SIG-M5 treated with dmso at 0.1 percent for 504 hours (cell line): ENCODE measurements at regions not wholly inside any gene's neighbourhood (a gene's known extent, or its start where the extent isn't known, plus 50 kb on each side); places are given as distances from the start of the nearest gene placed in this dataset.

Source experiments
- DNase-seq: peaks from one replicate; lab custom pipeline; 2025; ENCODE audit not compliant: unreplicated experiment; lab: John Stamatoyannopoulos, UW

DNA sequence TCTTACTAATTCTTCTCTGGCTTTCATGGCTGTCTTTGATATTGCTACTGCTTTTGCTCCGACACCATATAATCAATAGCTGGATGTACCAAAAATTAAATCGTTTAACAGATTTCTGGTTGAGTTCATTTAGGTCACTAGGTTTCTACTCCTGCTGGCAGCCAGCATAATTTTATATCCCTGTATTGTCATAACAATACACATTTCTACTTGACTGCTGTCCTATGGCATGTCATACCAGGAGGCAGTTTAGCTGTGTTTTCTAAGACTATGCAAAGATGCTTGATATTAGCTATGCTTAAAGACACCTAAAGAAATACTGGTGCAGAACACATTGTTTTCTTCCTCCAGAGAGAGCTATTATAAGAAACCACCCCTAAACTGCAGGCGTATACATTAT is 337.2 kb upstream of the CDH6 start:
- no peak for DNase-seq

DNA sequence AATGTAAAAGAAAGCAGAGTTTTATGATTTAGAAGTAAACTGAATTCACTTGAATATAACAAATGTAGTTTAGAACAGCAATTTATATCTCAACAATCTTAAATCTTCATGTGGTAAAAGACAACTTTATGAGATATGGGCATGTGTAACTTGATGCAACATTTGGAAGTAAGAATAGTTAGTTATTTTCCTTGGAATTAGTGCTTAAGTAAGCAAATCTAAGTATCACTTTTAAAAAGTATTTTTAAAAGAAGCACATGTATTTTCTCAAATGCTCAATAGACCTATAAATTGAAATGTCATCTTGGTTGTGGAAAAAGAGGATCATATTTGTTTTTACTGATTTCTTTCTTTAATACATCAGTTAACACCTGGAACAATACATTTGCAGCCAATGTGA is 340.3 kb upstream of the CDH6 start:
- no peak for DNase-seq

DNA sequence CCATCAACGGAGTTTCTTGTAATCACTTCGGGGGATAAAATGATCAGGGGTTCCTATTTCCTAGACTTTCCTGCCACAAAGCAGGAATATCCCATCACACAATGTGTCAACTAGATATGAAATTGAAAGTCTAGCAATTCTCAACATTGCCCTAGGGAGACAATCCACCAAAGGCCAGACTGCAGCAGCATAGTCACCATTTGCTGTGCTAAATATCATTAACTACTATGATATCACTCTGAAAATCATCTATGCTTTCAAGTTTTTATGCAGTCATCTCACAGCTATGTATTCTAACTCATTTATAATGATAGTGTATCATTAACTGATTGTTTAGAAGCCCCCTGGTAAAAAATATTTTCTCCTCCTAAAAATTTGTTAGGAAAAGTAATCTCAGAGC is 342.6 kb upstream of the CDH6 start:
- DNase-seq = no peak

DNA sequence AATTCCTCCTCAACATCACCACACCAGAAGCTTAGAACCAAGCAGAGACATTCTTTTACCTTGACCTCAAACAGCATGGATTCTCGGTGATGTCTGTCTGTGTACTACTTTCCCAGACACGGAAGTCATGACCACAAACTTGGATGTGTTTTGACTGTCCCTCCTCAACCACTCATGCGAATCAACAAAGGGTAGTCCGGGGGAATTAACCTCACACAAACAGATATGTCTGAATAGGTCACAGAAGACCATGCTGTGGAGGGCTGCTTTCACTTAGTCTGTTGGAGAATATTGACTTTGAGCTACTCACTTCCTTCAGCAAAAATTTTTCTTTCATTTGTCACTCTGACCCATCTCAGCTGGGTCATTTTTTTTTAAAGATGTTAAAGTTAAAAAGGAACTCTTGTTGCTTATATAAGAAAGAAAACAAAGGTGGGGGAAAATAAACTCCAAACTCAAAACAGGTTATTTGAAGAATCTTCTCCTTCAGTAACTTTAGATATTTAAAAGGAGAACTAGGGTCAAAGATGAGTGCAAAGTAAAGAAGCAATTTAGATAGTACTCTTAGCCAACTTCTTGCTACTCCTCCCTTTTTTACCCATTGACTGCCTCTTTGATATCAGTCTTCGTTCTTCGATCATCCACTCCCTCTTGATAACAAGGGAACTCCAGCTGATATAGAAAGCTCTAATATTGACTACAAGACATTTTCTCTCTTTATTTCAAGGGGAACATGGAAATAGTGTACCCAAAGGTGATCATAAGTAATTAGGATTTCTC is 343.4 kb upstream of the CDH6 start:
- DNase-seq = no peak

DNA sequence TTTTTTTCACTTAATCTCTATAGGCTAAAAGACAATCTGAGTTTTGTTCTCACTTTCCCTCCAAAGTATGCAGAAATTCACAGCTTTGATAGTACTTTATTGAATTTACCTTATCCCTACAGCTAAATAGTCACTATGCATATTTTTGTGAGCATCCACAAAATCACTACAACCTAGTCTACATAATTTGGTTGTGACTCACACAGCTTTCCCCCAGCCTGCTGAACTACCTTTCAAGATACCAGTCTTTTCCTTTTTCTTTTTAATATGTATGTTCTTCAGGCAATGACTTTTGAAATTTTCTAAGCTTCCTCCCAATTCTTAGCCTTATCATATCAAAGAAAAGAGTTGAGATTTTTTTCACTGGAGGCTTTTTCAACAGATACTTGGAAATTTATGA is 347.3 kb upstream of the CDH6 start:
- DNase-seq = no peak

DNA sequence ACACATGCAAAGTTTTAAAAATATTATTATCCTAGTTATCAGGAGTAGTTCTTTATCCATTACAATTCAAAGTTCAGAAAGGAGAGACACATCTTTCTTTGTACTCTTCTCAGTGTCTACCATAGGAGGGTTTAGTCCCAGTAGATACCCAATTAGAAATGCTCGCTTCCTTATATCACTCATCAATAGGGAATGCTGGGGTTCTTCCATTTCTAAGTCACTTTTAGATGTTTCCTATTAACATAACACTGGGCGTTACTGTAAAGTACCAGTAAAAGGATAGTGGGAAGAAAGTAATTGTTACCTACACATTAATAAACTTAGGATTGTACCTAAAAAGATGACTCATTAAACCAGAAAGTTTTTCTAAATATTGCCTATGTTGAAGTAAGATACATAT is 348.3 kb upstream of the CDH6 start:
- no peak for DNase-seq

DNA sequence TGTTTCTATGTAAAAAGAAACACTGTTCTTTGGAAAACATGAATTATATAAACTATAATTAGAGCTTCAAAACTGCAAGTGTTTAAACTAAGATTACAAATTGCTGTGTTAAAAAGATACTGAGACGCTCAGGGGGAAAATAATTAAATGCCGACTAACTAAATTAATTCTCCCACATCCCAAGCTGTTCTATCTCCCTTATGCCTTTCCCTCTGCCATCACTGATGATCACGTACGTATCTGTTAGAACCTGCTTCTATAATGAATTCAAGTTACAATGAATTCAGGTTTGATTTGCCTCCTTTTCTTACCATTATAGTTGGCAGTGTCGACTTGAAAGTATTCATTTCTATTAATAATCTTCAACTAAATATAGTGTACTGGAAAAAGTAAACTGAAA is 349.9 kb upstream of the CDH6 start:
- no peak for DNase-seq

DNA sequence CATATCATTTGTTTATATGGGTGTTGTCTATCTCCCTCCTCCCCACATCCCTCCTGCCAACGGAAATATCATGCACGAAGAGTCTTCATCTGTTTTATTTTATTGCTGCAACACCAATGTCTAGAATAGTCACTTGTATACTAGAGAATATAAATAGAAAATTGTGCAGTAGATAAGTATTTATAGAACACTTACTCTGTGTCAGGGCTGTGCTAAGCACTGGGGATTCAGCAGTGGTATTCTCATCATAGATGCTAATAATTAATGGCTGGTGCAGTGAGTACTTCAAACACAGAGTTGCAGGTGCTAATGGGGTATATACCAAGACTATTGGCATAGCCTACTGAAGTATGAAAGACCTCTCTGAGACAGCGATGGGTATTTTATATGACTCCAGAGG is 353.5 kb upstream of the CDH6 start:
- DNase-seq = no peak

DNA sequence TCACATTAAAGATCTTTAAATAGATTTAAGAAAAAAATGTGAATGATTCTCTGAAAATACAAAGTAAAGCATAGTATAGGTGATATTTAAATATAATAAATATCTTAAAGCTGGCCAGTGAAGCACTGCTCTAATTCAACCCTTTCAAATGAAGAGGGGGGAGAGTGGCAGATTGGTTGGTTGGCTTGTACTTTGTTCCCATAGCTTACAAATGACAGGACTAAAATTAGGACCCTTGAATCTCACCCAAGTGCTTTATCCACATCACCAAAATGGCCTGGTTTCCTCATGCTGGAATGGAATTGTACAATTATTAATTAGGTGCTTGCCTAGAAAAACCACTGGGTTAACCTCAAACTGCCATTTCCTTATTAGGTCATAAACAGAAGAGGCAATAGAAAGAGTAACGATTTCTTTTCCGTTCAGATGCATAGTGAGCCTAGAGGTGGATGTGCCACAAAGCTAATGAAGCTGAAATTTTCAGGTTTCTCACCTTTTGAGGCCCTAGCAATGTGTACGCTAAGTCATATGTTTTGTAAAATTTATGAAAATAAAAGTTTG is 354.5 kb upstream of the CDH6 start:
- no peak for DNase-seq

DNA sequence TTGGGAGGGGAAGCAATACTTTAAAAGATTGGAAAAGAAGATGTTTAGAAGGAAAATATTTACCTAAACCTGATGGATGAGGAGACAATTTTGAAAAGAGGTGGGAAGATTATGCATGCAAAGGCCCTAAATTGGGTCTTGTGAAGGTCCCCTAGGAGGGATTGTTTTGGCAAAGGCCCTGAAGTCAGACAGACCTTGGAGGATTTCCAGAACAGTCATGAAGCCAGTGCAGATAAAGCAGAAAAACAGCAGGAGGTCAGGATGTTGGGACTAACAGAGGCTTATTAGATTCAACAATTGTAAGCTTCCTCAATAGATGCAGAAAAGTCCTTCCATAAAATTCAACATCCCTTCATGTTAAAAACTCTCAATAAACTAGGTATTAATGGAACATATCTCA is 361.0 kb upstream of the CDH6 start:
- DNase-seq = no peak

DNA sequence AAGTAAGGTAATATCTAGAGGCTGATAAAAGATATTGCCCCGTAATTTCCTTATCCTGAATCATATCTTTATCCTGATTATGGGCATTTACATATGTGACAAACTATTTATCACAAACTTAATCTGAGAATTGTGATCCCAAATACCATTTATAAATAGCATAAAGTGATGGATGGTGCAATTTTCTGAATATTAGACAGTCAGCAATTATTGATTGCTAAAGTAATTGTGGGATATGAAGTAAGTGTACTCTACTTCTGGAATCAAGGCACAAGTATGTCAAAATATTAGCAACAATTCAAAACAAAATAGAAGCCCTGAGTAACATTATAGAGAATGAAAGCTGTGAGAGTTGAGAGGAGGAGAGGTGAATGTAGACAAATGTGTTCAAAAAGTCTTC is 361.9 kb upstream of the CDH6 start:
- DNase-seq = no peak

DNA sequence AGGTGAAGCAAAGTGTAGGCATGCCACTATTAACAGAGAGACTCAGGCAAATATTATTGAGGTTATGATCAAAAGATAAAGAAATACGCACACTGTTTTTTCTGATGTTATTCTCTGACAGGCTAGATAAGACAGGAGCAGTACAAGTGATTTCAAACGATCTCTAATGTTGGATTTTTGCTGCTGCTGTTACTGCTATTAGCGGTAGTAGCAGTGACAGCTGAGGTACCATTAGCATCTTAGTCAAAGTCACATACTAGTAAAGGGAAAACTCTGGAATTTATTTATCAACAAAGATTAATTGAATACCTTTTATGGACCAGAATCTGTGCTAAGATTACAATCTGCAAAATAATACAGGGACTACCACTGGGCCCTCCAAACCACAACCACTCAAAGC is 362.4 kb upstream of the CDH6 start:
- DNase-seq = no peak

DNA sequence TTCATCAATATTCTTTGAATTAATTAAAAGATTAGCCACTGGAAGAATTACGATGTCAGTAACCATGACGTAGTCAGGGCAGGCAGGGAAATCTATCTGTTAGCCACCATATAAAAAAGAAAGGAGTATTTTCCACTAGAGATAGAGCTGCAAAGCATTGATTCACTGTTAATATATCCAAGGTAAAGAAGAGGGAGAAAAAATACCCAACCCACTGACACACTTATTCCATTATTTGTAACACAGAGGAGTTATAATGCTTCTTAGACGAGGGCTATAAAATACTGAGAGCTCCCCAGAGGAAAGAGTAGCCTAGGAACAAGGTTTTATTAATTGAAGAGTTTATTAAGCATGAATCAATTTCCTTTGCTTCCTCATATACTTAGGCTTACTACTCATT is 382.2 kb upstream of the CDH6 start:
- no peak for DNase-seq

DNA sequence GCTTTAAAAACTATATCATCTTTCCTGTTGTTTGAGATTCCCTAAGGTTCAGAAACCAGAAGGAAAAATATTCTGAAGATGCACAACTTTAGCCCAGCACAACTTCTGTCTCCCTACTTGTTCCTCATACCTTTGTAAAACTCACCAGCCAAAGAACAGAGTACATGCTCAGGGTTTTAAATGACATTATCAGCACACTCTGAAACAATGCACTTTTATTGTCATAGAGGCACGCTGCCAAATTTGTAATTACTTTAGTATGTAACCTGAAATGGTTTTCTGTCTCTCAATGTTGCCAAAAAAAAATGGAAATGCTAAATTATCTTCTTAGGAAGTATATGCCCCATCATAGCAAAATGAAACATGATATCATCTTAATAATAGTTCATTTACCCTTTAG is 383.6 kb upstream of the CDH6 start:
- DNase-seq = no peak

DNA sequence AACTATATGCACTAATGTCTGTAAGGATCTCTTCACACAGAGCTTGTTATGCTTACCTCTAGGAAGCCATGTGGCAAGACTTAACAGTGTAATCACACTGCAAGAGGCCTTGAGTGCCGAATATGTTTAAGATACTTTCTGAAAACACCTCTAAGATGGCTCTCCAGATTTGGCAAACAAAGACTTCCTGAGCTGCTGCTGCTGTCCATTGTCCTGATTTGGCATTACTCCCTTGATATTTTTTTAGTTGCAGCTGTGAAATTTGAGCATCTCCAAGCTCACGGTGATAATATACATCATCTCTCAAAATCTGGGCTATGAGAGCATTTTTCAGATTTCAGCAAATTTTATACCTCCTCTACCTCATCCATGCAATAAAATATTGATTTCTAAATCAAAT is 384.5 kb upstream of the CDH6 start:
- DNase-seq = no peak

DNA sequence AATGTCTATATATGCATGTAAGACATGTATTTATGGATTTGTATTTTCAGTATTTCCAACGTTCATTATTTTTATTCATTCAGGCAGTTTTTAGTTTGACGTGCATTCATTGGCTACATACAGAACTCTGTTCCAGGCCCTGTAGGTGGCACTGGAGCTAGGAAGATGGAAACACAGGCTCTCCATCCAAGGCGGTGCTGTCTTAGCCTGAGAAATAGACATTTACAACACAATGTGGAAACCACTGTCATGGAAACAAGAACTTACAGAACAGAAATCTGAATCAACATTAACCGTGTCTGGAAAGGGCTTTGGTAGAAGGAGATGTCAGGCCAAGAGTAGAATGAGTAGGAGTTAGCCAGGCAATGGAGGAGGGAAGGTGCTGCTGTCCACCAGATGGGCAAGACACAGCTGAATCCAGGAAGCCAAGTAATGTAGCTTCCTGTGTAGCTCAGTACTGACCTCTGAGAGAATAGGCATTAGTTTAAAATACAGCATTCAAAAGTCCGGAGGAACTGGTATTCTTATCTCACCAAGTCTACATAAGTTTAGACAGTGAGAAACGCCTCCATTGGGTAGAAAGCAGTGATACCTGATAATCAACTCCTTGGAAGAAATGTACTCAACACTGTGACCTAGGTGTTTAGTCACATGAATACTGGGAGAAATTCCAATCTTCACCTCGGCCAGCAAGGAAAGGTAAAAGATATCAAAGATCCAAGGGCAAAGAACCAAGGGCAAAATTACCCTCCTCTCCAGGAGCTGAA is 388.6 kb upstream of the CDH6 start:
- no peak for DNase-seq

DNA sequence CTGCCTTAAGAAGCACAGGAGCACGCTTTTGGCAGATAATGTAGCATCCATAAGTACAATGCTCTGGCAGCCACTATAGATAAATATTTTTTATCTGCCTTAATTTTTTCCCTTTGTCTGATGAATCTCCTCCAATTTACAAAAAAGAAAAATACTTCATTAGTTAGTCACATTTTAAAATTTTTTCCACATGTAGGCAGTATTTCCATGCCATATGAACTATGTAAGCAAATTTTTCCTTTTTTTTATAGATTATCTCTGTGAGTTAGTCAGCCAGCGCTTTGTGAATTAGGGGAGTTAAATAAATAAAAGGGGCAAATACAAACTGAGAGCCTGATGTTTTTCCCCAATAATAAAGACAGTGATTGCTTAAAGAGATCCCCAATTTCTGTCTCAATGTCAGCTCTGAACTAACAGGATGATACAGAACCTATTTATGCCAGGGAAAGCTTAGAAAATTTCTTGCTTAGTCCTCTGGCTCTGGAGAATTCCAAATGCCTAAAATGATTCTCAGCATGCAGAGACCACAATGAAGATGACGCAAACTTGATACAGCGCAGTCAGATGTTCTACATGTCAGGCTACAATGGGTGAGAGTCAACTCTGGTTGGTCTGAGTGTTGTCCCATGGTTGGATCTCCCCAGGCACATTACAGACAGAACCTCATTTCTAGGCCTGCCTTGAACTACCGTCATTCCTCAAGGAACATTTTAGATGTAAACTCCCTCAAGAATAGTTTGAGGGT is 390.4 kb upstream of the CDH6 start:
- no peak for DNase-seq

DNA sequence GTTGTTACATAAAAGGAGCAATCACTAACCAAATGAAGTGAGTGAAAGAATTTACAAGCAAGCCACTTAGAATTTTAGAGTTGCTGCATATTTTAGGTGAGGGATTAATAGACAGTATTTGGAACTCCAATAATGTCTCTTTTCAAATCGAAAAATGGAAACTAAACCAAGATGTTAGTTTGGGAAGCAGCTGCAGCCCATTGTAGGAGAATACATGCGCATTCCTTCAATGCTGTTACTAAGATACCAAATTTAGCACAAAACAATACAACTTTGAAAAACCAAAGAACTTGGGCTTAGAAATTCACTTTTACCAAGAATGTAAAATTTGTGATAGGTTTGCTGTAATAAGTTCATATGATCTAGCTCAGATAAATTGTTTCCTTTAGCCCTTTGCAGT is 411.8 kb upstream of the CDH6 start:
- no peak for DNase-seq

DNA sequence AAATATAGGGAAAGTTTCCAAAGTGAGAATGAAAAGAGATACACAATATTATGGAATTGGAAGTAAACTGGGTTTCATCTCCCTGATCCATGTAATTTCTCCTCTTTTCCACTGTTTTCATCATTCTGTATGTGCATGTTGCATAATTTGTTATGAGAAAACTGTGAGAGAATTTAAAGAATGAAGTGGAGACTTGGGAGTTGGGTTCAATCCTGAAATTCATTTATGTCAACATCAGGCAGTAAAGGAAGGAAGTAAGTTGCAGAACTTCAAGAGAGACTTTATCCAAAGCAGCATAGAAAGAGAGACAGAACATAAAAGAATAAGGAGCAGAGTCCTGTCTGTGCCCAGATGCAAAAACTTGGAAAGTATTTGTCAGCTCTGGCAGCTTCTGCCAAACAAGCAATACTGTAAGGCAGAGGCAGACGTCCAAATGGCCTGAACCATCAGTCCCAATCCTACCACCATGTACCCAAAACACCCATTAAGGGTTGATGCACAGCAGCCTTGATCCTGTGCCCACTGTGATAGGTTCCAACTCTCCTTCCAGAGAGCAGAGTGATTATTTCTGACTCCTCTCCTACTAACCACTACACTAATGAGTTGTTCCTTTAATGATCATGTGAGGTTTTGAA is 425.3 kb upstream of the CDH6 start:
- no peak for DNase-seq

DNA sequence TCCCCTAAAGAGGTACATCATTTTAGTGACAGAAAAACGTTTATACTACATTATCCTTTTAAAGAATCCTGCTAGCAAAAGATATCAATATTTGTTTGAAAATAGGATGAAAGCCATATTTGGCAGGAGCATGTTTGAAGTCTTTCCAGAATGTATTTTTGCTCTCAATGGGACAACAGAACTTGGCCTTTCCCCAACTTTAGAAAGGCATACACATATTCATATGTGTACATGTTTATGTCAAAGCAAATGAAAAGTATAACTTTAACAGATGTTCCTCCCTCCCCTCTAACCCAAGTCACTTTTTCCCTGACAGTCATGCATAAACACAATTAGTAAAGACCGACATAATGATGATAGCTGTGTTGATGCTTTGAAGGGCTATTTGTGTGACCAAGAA is 427.8 kb upstream of the CDH6 start:
- DNase-seq = no peak

DNA sequence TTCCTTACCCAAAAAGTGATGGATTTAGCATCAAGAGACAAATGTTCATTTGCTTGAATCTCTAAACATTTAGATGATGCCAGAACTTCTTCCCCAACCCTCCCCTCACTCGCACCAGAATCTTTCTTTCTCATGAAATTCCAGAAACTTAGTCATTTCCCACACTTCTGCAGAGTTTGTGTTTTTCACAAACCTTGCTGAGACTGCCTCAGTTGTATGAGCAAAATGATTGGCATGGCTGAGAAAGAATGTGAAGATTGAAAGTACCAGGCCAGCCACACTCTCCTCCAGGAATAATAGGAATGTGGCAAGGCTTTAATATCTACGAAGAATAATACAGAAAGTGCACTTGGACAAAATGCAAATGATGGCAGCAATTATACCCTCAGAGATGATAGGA is 428.3 kb upstream of the CDH6 start:
- DNase-seq = no peak
